Heart left ventricle (tissue), 13 donors: ENCODE measurements at regions not wholly inside any gene's neighbourhood (a gene's known extent, or its start where the extent isn't known, plus 50 kb on each side); places are given as distances from the start of the nearest gene placed in this dataset.
"Not testable (repeated sequence)": the region's sequence is repeated elsewhere in the genome, so short reads cannot be mapped to it uniquely, and the experiment has no call there.

Source experiments
- POLR2A ChIP-seq, 2 donors: fragments of 450-650 bp; IDR thresholded peaks; one replicate each; pipeline ENCODE4 v1.6.1; 2017; ENCODE audit warnings: antibody characterized with exemption in 2 of 2, mild to moderate bottlenecking in 2 of 2, moderate library complexity in 2 of 2
- TF ChIP-seq, protein P1 (sequence below), 12 donors: fragments of 200-600 bp; sonication (generic) in 4 of 12; IDR thresholded peaks; one replicate each; pipeline versions ENCODE4 v1.5.0 to v1.8.0; 2018 to 2022; ENCODE audit warnings: antibody characterized with exemption in 12 of 12, mild to moderate bottlenecking in 5 of 12
- donor health status: ischemic (EF 13 %, LVEDD 7.1; RV severe dilation, severe dysfunction).
- donor health status: DM: no; HTN: yes; CAD: no.
- donor health status: DM: no; HTN: no; CAD: no.
- donor health status: ischemic (EF 25% LVEDD 6.9; RV normal size, moderate dysfunction).
- donor health status: ischemic (EF 25% LVEDD 5.7; RV mildly dilated, moderate dysfunction).
- donor health status: ischemic (EF 35%, LVEDD 5.7; RV mildly dilated, moderate dysfunction).
- donor health status: nonischemic (EF 11% LVEDD 7.7; RV severe dilation, severe dysfunction).
- donor health status: DM: yes; HTN: yes; CAD: no.
- donor health status: PGD.
- donor health status: ischemic (EF 29% LVEDD 5.4; RV normal size, mild dysfunction).
- donor health status: nonischemic (EF 23%, LVEDD 6.1; RV moderate dilation, normal function).

- TF ChIP-seq, protein P1, sequence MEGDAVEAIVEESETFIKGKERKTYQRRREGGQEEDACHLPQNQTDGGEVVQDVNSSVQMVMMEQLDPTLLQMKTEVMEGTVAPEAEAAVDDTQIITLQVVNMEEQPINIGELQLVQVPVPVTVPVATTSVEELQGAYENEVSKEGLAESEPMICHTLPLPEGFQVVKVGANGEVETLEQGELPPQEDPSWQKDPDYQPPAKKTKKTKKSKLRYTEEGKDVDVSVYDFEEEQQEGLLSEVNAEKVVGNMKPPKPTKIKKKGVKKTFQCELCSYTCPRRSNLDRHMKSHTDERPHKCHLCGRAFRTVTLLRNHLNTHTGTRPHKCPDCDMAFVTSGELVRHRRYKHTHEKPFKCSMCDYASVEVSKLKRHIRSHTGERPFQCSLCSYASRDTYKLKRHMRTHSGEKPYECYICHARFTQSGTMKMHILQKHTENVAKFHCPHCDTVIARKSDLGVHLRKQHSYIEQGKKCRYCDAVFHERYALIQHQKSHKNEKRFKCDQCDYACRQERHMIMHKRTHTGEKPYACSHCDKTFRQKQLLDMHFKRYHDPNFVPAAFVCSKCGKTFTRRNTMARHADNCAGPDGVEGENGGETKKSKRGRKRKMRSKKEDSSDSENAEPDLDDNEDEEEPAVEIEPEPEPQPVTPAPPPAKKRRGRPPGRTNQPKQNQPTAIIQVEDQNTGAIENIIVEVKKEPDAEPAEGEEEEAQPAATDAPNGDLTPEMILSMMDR (IDR thresholded peaks at IDR 0.05) = not testable (repeated sequence)
- TF ChIP-seq POLR2A (IDR thresholded peaks at IDR 0.05) = not testable (repeated sequence)
Observed at GRCh38 chr14:86905386-86905926, 1087.5 kb downstream of the GALC start.
